Keratinocyte (primary cell): ENCODE measurements at regions not wholly inside any gene's neighbourhood (a gene's known extent, or its start where the extent isn't known, plus 50 kb on each side); places are given as distances from the start of the nearest gene placed in this dataset.

Experiments used
- DNase-seq: peaks from one replicate; pipeline ENCODE4 v3.0.0-alpha.2; 2011; ENCODE audit warnings: low read depth, missing footprints, low spot score
- FAIRE-seq: peaks from 2 replicates; lab custom pipeline; 2011; peaks lifted over from hg19 to GRCh38; lab: Jason Lieb, UNC
- H2AFZ ChIP-seq: 2 replicates; pipeline ENCODE4 v1.6.0; 2012; ENCODE audit warnings: low read length, control low read depth, inconsistent platforms; ENCODE audit not compliant: control insufficient read depth
- H3K27ac ChIP-seq: 2 replicates; pipeline ENCODE4 v1.5.1; 2011; ENCODE audit warnings: low read length; ENCODE audit not compliant: control insufficient read depth, insufficient read depth
- H3K27me3 ChIP-seq: 3 replicates; pipeline ENCODE4 v1.6.0; 2011; ENCODE audit warnings: low read length; ENCODE audit not compliant: control insufficient read depth, insufficient read depth; ENCODE audit errors: extremely low read depth
- H3K36me3 ChIP-seq, 2 experiments: 2 replicates in 1 of 2; 3 replicates in 1 of 2; pipeline ENCODE4 v1.5.1; 2011; ENCODE audit warnings: low read length in 2 of 2, mild to moderate bottlenecking in 1 of 2; ENCODE audit not compliant: control insufficient read depth in 2 of 2, insufficient read depth in 2 of 2; ENCODE audit errors: extremely low read depth in 1 of 2
- H3K4me1 ChIP-seq: 3 replicates; pipeline ENCODE4 v1.5.1; 2011; ENCODE audit warnings: low read length; ENCODE audit not compliant: control insufficient read depth, insufficient read depth; ENCODE audit errors: extremely low read depth
- H3K4me2 ChIP-seq: 3 replicates; pipeline ENCODE4 v1.6.0; 2011; ENCODE audit warnings: low read depth, low read length; ENCODE audit not compliant: control insufficient read depth, insufficient read depth; ENCODE audit errors: extremely low read depth
- H3K4me3 ChIP-seq, 3 experiments: fragments of 200-600 bp in 1 of 3; sonication (generic) in 1 of 3; 2 replicates in 2 of 3; 3 replicates in 1 of 3; pipeline ENCODE4 v1.5.1; 2011 to 2016; ENCODE audit warnings: low read length in 3 of 3, mild to moderate bottlenecking in 3 of 3, control low read depth in 2 of 3, inconsistent platforms in 1 of 3, low read depth in 1 of 3, mixed read lengths in 1 of 3, mixed run types in 1 of 3, moderate library complexity in 1 of 3; ENCODE audit not compliant: control insufficient read depth in 2 of 3, insufficient read depth in 2 of 3; ENCODE audit errors: extremely low read depth in 1 of 3
- H3K79me2 ChIP-seq: 2 replicates; pipeline ENCODE4 v1.6.0; 2012; ENCODE audit warnings: low read length; ENCODE audit not compliant: control insufficient read depth, insufficient read depth
- H3K9ac ChIP-seq: 3 replicates; pipeline ENCODE4 v1.6.0; 2011; ENCODE audit warnings: low read length; ENCODE audit not compliant: control insufficient read depth, insufficient read depth; ENCODE audit errors: extremely low read depth
- H3K9me1 ChIP-seq: 3 replicates; pipeline ENCODE4 v1.6.0; 2011; ENCODE audit warnings: low read length; ENCODE audit not compliant: control insufficient read depth, insufficient read depth; ENCODE audit errors: extremely low read depth
- H3K9me3 ChIP-seq: 2 replicates; pipeline ENCODE4 v1.5.1; 2012; ENCODE audit warnings: low read depth, low read length; ENCODE audit not compliant: control insufficient read depth
- H4K20me1 ChIP-seq: 3 replicates; pipeline ENCODE4 v1.6.0; 2011; ENCODE audit warnings: low read length; ENCODE audit not compliant: control insufficient read depth, insufficient read depth; ENCODE audit errors: extremely low read depth
- EZH2 ChIP-seq: IDR thresholded peaks from one replicate; pipeline ENCODE4 v1.6.1; 2012; ENCODE audit warnings: inconsistent platforms, mild to moderate bottlenecking, low read length, moderate library complexity
- dilution Hi-C: fragments of 300-500 bp; cut with MboI; formaldehyde crosslinking; loops from one replicate; pipeline ENCODE4 v1.7.0; 2020; ENCODE audit warnings: low sequenced_read_pairs; ENCODE audit not compliant: extremely low pct_ligation_motif_present
- TF ChIP-seq, protein P1 (sequence below), 3 experiments: IDR thresholded peaks in 1 of 3; conservative IDR thresholded peaks in 1 of 3; optimal IDR thresholded peaks in 1 of 3; 2 replicates in 2 of 3; 3 replicates in 1 of 3; pipeline versions ENCODE3 to v1.5.1; 2011; ENCODE audit warnings: low read length in 3 of 3, mild to moderate bottlenecking in 3 of 3, moderate library complexity in 2 of 3, control low read depth in 1 of 3, inconsistent platforms in 1 of 3; ENCODE audit not compliant: insufficient read depth in 2 of 3; ENCODE audit errors: extremely low read depth in 1 of 3

DNA sequence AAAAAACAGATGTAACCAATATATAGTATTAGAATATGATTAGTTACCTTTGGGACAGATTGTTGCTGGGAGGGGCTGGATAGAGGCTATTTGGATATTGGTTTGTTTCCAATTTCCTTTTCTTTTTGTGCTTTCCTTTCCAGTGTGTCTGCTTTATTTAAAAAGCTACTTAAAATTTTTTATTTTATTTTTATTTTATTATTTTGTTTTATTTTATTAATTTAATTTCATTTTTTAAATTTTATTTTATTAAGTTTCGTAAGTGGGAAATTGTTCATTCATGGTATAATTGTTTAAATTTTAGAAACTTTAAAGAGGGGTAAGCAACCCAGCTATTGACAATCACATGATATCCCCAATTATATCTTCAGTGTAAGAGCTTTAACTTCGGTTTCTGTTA is 2077.0 kb upstream of the PCDH20 start:
- Histone ChIP-seq H3K9ac (no peak overlapping the region), H4K20me1 (no peaks in the 10 kb centered on the region), H3K79me2 (no peaks in the 10 kb centered on the region), H3K4me3 (no peak overlapping the region), H3K36me3 (no peaks in the 10 kb centered on the region), H2AFZ (no peak overlapping the region), H3K27ac (no peak overlapping the region), H3K9me1 (no peaks in the 10 kb centered on the region), H3K9me3 (no peaks in the 10 kb centered on the region), H3K27me3 (no peaks in the 10 kb centered on the region), H3K4me1 (no peaks in the 10 kb centered on the region), H3K4me2 (no peak overlapping the region)
- dilution Hi-C loops = no loop called here
- no peak for FAIRE-seq
- TF ChIP-seq, protein P1, sequence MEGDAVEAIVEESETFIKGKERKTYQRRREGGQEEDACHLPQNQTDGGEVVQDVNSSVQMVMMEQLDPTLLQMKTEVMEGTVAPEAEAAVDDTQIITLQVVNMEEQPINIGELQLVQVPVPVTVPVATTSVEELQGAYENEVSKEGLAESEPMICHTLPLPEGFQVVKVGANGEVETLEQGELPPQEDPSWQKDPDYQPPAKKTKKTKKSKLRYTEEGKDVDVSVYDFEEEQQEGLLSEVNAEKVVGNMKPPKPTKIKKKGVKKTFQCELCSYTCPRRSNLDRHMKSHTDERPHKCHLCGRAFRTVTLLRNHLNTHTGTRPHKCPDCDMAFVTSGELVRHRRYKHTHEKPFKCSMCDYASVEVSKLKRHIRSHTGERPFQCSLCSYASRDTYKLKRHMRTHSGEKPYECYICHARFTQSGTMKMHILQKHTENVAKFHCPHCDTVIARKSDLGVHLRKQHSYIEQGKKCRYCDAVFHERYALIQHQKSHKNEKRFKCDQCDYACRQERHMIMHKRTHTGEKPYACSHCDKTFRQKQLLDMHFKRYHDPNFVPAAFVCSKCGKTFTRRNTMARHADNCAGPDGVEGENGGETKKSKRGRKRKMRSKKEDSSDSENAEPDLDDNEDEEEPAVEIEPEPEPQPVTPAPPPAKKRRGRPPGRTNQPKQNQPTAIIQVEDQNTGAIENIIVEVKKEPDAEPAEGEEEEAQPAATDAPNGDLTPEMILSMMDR (optimal IDR thresholded peaks at IDR 0.05 in 1 of 3, IDR thresholded peaks at IDR 0.05 in 1 of 3, conservative IDR thresholded peaks at IDR 0.05 in 1 of 3; ENCODE audit: extremely low read depth in 1 of 3, insufficient read depth in 2 of 3, low read length in 3 of 3) = no peak
- TF ChIP-seq EZH2 = no peak
- DNase-seq = no peak

DNA sequence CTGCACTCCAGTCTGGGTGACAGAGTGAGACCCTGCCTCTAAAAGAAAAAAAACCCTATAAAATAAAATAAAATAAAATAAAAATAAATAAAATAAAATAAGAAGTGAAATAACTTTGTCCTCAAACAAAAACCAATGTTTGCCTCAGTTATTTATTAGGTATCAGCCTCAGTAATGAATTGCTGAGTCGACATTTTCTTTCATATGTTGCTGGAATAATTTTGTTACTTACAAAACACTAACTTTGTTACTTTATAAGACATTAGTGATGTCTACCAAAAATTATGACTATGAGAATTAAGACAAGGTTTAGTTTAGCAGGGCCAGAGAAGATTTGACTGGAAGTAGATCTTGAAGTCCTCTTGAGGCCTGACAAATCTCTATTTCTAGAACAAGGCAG is 2074.5 kb upstream of the PCDH20 start:
- Histone ChIP-seq H2AFZ (no peak overlapping the region), H3K9me3 (no peaks in the 10 kb centered on the region), H3K36me3 (no peaks in the 10 kb centered on the region), H3K79me2 (no peaks in the 10 kb centered on the region), H3K9ac (no peak overlapping the region), H3K27ac (no peak overlapping the region), H3K9me1 (no peaks in the 10 kb centered on the region), H3K4me3 (no peak overlapping the region), H3K27me3 (no peaks in the 10 kb centered on the region), H3K4me2 (no peak overlapping the region), H4K20me1 (no peaks in the 10 kb centered on the region), H3K4me1 (no peaks in the 10 kb centered on the region)
- dilution Hi-C loops = no loop called here
- TF ChIP-seq, protein P1 (optimal IDR thresholded peaks at IDR 0.05 in 1 of 3, IDR thresholded peaks at IDR 0.05 in 1 of 3, conservative IDR thresholded peaks at IDR 0.05 in 1 of 3; ENCODE audit: extremely low read depth in 1 of 3, insufficient read depth in 2 of 3, low read length in 3 of 3) = no peak
- no peak for TF ChIP-seq EZH2
- no peak for DNase-seq
- FAIRE-seq = no peak
